ENCODE measurements at regions not wholly inside any gene's neighbourhood (a gene's known extent, or its start where the extent isn't known, plus 50 kb on each side); places are given as distances from the start of the nearest gene placed in this dataset.

- Histone ChIP-seq H3K4me2 (no peak overlapping the region), H2AFZ (no peak overlapping the region), H3K9me2 (replicated peaks; ENCODE audit: insufficient read depth) (no peaks in the 10 kb centered on the region), H3K27ac (no peak overlapping the region), H3K4me3 (no peak overlapping the region), H3K36me3 (replicated peaks; ENCODE audit: insufficient read depth, low read depth) (no peaks in the 10 kb centered on the region), H3K79me2 (no peaks in the 10 kb centered on the region), H3K9me3 (ENCODE audit: low read depth) (no peaks in the 10 kb centered on the region), H3K27me3 (no peaks in the 10 kb centered on the region), H3K4me1 (ENCODE audit: insufficient read depth) (peaks cover 16% of the 10 kb centered on the region), H4K20me1 (ENCODE audit: insufficient read depth, poor library complexity, severe bottlenecking) (no peaks in the 10 kb centered on the region)
- DNase-seq (ENCODE audit: low spot score) = no peak
- 89% methylated on average over 1 of the region's 1 CpG for WGBS (ENCODE audit: low lambda C conversion rate, missing lambda C conversion rate)
- TF ChIP-seq EZH2 (IDR thresholded peaks at IDR 0.05; ENCODE audit: borderline replicate concordance) (no peak), EZH2phosphoT487 (IDR thresholded peaks at IDR 0.05; ENCODE audit: low read depth, severe bottlenecking, unreplicated experiment) (no peak), CTCF (IDR thresholded peaks at IDR 0.05; ENCODE audit: poor library complexity) (no peak)
Observed at GRCh38 chr2:150983314-150983897, 278.3 kb downstream of the RBM43 start.

GRCh38 chr2:150981826-150982225, 279.8 kb downstream of the RBM43 start:
- Histone ChIP-seq H3K36me3 (replicated peaks; ENCODE audit: insufficient read depth, low read depth) (no peaks in the 10 kb centered on the region), H3K4me3 (no peak overlapping the region), H3K4me1 (ENCODE audit: insufficient read depth) (peaks cover 22% of the 10 kb centered on the region), H3K9me3 (ENCODE audit: low read depth) (no peaks in the 10 kb centered on the region), H3K27me3 (no peaks in the 10 kb centered on the region), H4K20me1 (ENCODE audit: insufficient read depth, poor library complexity, severe bottlenecking) (no peaks in the 10 kb centered on the region), H3K9me2 (replicated peaks; ENCODE audit: insufficient read depth) (no peaks in the 10 kb centered on the region), H3K27ac (peak overlapping the region; percentile 30), H3K79me2 (no peaks in the 10 kb centered on the region), H2AFZ (no peak overlapping the region), H3K4me2 (peak overlapping the region; percentile 19)
- no peak for TF ChIP-seq EZH2phosphoT487 (IDR thresholded peaks at IDR 0.05; ENCODE audit: low read depth, severe bottlenecking, unreplicated experiment)
- TF ChIP-seq CTCF (IDR thresholded peaks at IDR 0.05; ENCODE audit: poor library complexity) = no peak
- TF ChIP-seq EZH2 (IDR thresholded peaks at IDR 0.05; ENCODE audit: borderline replicate concordance) = no peak
- DNase-seq (ENCODE audit: low spot score) = peak; percentile 54
- WGBS (ENCODE audit: low lambda C conversion rate, missing lambda C conversion rate) = 37% methylated on average over 2 of the region's 2 CpGs

- Histone ChIP-seq H3K4me2 (no peak overlapping the region), H4K20me1 (ENCODE audit: insufficient read depth, poor library complexity, severe bottlenecking) (no peaks in the 10 kb centered on the region), H3K27ac (peak overlapping the region; percentile 13), H3K4me3 (no peak overlapping the region), H3K27me3 (no peaks in the 10 kb centered on the region), H3K4me1 (ENCODE audit: insufficient read depth) (peaks cover 31% of the 10 kb centered on the region), H3K9me3 (ENCODE audit: low read depth) (no peaks in the 10 kb centered on the region), H3K36me3 (replicated peaks; ENCODE audit: insufficient read depth, low read depth) (no peaks in the 10 kb centered on the region), H2AFZ (no peak overlapping the region), H3K9me2 (replicated peaks; ENCODE audit: insufficient read depth) (no peaks in the 10 kb centered on the region), H3K79me2 (no peaks in the 10 kb centered on the region)
- no peak for TF ChIP-seq EZH2 (IDR thresholded peaks at IDR 0.05; ENCODE audit: borderline replicate concordance)
- DNase-seq (ENCODE audit: low spot score) = no peak
- WGBS (ENCODE audit: low lambda C conversion rate, missing lambda C conversion rate) = 37% methylated on average over 3 of the region's 3 CpGs
Observed at GRCh38 chr2:150978053-150978452, 283.6 kb downstream of the RBM43 start.

- Histone ChIP-seq H3K9me2 (replicated peaks; ENCODE audit: insufficient read depth) (no peaks in the 10 kb centered on the region), H3K9me3 (ENCODE audit: low read depth) (no peaks in the 10 kb centered on the region), H3K79me2 (no peaks in the 10 kb centered on the region), H3K4me2 (no peak overlapping the region), H4K20me1 (ENCODE audit: insufficient read depth, poor library complexity, severe bottlenecking) (no peaks in the 10 kb centered on the region), H3K36me3 (replicated peaks; ENCODE audit: insufficient read depth, low read depth) (no peaks in the 10 kb centered on the region), H3K27ac (peak overlapping the region; percentile 14), H2AFZ (no peak overlapping the region), H3K27me3 (no peaks in the 10 kb centered on the region), H3K4me3 (no peak overlapping the region), H3K4me1 (ENCODE audit: insufficient read depth) (peaks cover 36% of the 10 kb centered on the region)
- TF ChIP-seq CTCF (IDR thresholded peaks at IDR 0.05; ENCODE audit: poor library complexity) (no peak), EZH2phosphoT487 (IDR thresholded peaks at IDR 0.05; ENCODE audit: low read depth, severe bottlenecking, unreplicated experiment) (no peak), EZH2 (IDR thresholded peaks at IDR 0.05; ENCODE audit: borderline replicate concordance) (no peak)
- WGBS (ENCODE audit: low lambda C conversion rate, missing lambda C conversion rate) = 73% methylated on average over 4 of the region's 4 CpGs
- no peak for DNase-seq (ENCODE audit: low spot score)
Observed at GRCh38 chr2:150977296-150977695, 284.4 kb downstream of the RBM43 start.
